GM12878 (cell line): ENCODE measurements at regions not wholly inside any gene's neighbourhood (a gene's known extent, or its start where the extent isn't known, plus 50 kb on each side); places are given as distances from the start of the nearest gene placed in this dataset.

Experiments used
- ATAC-seq: fragments of 200-7000 bp; cut with Tn5 transposase; 3 replicates; pipeline ENCODE4 v1.9.1; 2020; ENCODE audit warnings: mild to moderate bottlenecking, moderate library complexity
- BruUV-seq: library from RNA; stranded (reverse); fragments of 400-500 nt; replicated peaks from 2 replicates; lab custom pipeline; 2021; lab: Mats Ljungman, UMichigan
- CTCF ChIA-PET: fragments of 300-600 bp; sonication (Branson Sonifier 250); formaldehyde crosslinking; extraction: SDS; loops from one replicate; lab custom pipeline; 2021; ENCODE audit warnings: inconsistent platforms; lab: Yijun Ruan, JAX
- POLR2A ChIA-PET: fragments of 350-600 bp; formaldehyde crosslinking; extraction: SDS; loops from one replicate; lab custom pipeline; 2021; ENCODE audit warnings: inconsistent platforms; lab: Charles Lee
- RAD21 ChIA-PET: fragments of 300-600 bp; sonication (Branson Sonifier 250); formaldehyde crosslinking; loops from one replicate; lab custom pipeline; 2023; ENCODE audit warnings: antibody characterized with exemption; ENCODE audit not compliant: unreplicated experiment; lab: Charles Lee
- SMC1A ChIA-PET: fragments of 300-600 bp; sonication (Branson Sonifier 250); formaldehyde crosslinking; loops from one replicate; lab custom pipeline; 2023; ENCODE audit not compliant: unreplicated experiment, uncharacterized antibody; lab: Charles Lee
- DNase-seq: peaks from one replicate; pipeline ENCODE4 v3.0.0-alpha.2; 2011; ENCODE audit warnings: low read depth, low spot score
- FAIRE-seq: peaks from 3 replicates; lab custom pipeline; 2011; peaks lifted over from hg19 to GRCh38; lab: Jason Lieb, UNC
- H2AFZ ChIP-seq: 2 replicates; pipeline ENCODE4 v1.6.0; 2011; ENCODE audit warnings: low read depth, low read length, control low read depth; ENCODE audit not compliant: control insufficient read depth
- H3K27ac ChIP-seq: 2 replicates; pipeline ENCODE4 v1.5.1; 2011; ENCODE audit warnings: control low read depth; ENCODE audit not compliant: control insufficient read depth, insufficient read depth
- H3K27me3 ChIP-seq, 2 experiments: replicated peaks in 1 of 2; 2 replicates each; pipeline versions ENCODE4 v1.6.0 to v1.6.1; 2011; ENCODE audit warnings: low read length in 1 of 2; ENCODE audit not compliant: control insufficient read depth in 2 of 2, insufficient read depth in 2 of 2
- H3K36me3 ChIP-seq, 2 experiments: 2 replicates each; pipeline ENCODE4 v1.5.1; 2011; ENCODE audit warnings: low read length in 1 of 2; ENCODE audit not compliant: control insufficient read depth in 2 of 2, insufficient read depth in 2 of 2
- H3K4me1 ChIP-seq: 2 replicates; pipeline ENCODE4 v1.6.1; 2011; ENCODE audit warnings: mild to moderate bottlenecking, low read length, moderate library complexity, mixed read lengths; ENCODE audit not compliant: control insufficient read depth, insufficient read depth
- H3K4me2 ChIP-seq: 2 replicates; pipeline ENCODE4 v1.6.0; 2011; ENCODE audit warnings: control low read depth; ENCODE audit not compliant: control insufficient read depth, insufficient read depth
- H3K4me3 ChIP-seq: fragments of 200-600 bp; sonication (generic); 2 replicates; pipeline ENCODE4 v1.5.1; 2016
- H3K79me2 ChIP-seq: 2 replicates; pipeline ENCODE4 v1.6.0; 2011; ENCODE audit warnings: low read length; ENCODE audit not compliant: control insufficient read depth, insufficient read depth
- H3K9ac ChIP-seq: 2 replicates; pipeline ENCODE4 v1.8.0; 2011; ENCODE audit warnings: low read length, control low read depth, mixed read lengths; ENCODE audit not compliant: control insufficient read depth, insufficient read depth
- H3K9me3 ChIP-seq: replicated peaks from 3 replicates; pipeline ENCODE4 v1.5.1; 2011; ENCODE audit warnings: mild to moderate bottlenecking, low read length; ENCODE audit not compliant: control insufficient read depth, insufficient read depth
- H4K20me1 ChIP-seq: 2 replicates; pipeline ENCODE4 v1.6.0; 2011; ENCODE audit not compliant: control insufficient read depth, insufficient read depth
- HDGF ChIP-seq: fragments of 450-650 bp; IDR thresholded peaks from 2 replicates; pipeline ENCODE4 v1.6.1; 2016; ENCODE audit warnings: antibody characterized with exemption
- KAT2A ChIP-seq: conservative IDR thresholded peaks from 2 replicates; pipeline ENCODE4 v1.6.1; 2011; ENCODE audit warnings: low read depth, low read length; ENCODE audit not compliant: control insufficient read depth
- NR2C1 ChIP-seq: fragments of 450-650 bp; IDR thresholded peaks from 2 replicates; pipeline ENCODE4 v1.6.1; 2017; ENCODE audit warnings: antibody characterized with exemption, mild to moderate bottlenecking, moderate library complexity
- TBL1XR1 ChIP-seq: IDR thresholded peaks from 2 replicates; pipeline ENCODE4 v1.6.1; 2012; ENCODE audit warnings: low read depth, low read length, improper control_type of control experiment
- ZBTB40 ChIP-seq: fragments of 450-650 bp; IDR thresholded peaks from 2 replicates; pipeline ENCODE4 v1.6.1; 2016; ENCODE audit warnings: mild to moderate bottlenecking, moderate library complexity, borderline replicate concordance
- ZNF592 ChIP-seq: fragments of 450-650 bp; IDR thresholded peaks from 2 replicates; pipeline ENCODE4 v1.6.1; 2017; ENCODE audit warnings: mild to moderate bottlenecking, moderate library complexity
- ZZZ3 ChIP-seq: IDR thresholded peaks from 2 replicates; pipeline ENCODE4 v1.6.1; 2011; ENCODE audit warnings: low read depth; ENCODE audit not compliant: control insufficient read depth, insufficient read length
- WGBS: methylation state at CpG from one replicate; pipeline ENCODE4 v1.1.6; 2016; ENCODE audit warnings: low lambda C conversion rate; ENCODE audit not compliant: insufficient replicate concordance, insufficient coverage; ENCODE audit errors: missing lambda C conversion rate; 5-methylcytosine and 5-hydroxymethylcytosine counted together
- in situ Hi-C: fragments of 300-500 bp; cut with MboI; formaldehyde crosslinking; loops from 9 replicates; pipeline ENCODE4 v1.14.3; 2018; ENCODE audit warnings: mixed read lengths
- intact Hi-C: fragments of 100-400 bp; cut with micrococcal nuclease; formaldehyde crosslinking; loops from one replicate; pipeline ENCODE4 v1.14.2; 2022; ENCODE audit not compliant: unreplicated experiment

- TF ChIP-seq ZBTB40 (no peak), KAT2A (no peak), ZZZ3 (no peak)
Observed at GRCh38 chr7:8354503-8354902, 78.9 kb upstream of the NXPH1 start (continued).

GRCh38 chr7:8356071-8356470 lies 77.3 kb upstream of the NXPH1 start:
- DNase-seq (no peak), FAIRE-seq (no peak), ATAC-seq (no peak)
- no peaks in the 10 kb centered on the region for H3K36me3 ChIP-seq
- in situ Hi-C loops = no loop called here
- H3K4me1 ChIP-seq = no peaks in the 10 kb centered on the region
- no peak overlapping the region for H3K4me2 ChIP-seq
- no peak overlapping the region for H3K9ac ChIP-seq
- no peaks in the 10 kb centered on the region for H4K20me1 ChIP-seq
- H3K79me2 ChIP-seq = no peaks in the 10 kb centered on the region
- H3K9me3 ChIP-seq = no peaks in the 10 kb centered on the region
- RAD21 ChIA-PET = no interaction called here
- H3K27me3 ChIP-seq = no peaks in the 10 kb centered on the region
- CTCF ChIA-PET = no interaction called here
- SMC1A ChIA-PET = no interaction called here
- POLR2A ChIA-PET = no interaction called here
- no peak overlapping the region for H3K4me3 ChIP-seq
- WGBS = 48% methylated on average over 3 of the region's 3 CpGs
- H3K27ac ChIP-seq = no peak overlapping the region
- no peak overlapping the region for H2AFZ ChIP-seq
- intact Hi-C loops = no loop called here
- BruUV-seq = no TSS peak
- TF ChIP-seq ZNF592 (no peak), NR2C1 (no peak), HDGF (no peak), TBL1XR1 (no peak), ZBTB40 (no peak)
